H9 (cell line): ENCODE measurements at regions not wholly inside any gene's neighbourhood (a gene's known extent, or its start where the extent isn't known, plus 50 kb on each side); places are given as distances from the start of the nearest gene placed in this dataset.

Source experiments
- DNase-seq: peaks from one replicate; pipeline ENCODE4 v3.0.0-alpha.2; 2017
- H2AFZ ChIP-seq: one replicate; pipeline ENCODE4 v1.6.1; 2013; ENCODE audit warnings: mild to moderate bottlenecking, low read length, control low read depth, moderate library complexity
- H2AK5ac ChIP-seq: 2 replicates; pipeline ENCODE4 v1.6.1; 2013; ENCODE audit warnings: low read length, control low read depth, mixed read lengths; ENCODE audit not compliant: insufficient read length
- H2BK120ac ChIP-seq: one replicate; pipeline ENCODE4 v1.6.1; 2013; ENCODE audit warnings: low read depth, mild to moderate bottlenecking, low read length, control low read depth, inconsistent platforms; ENCODE audit not compliant: poor library complexity, severe bottlenecking
- H2BK12ac ChIP-seq: 2 replicates; pipeline ENCODE4 v1.6.1; 2013; ENCODE audit warnings: low read length, control low read depth, mixed read lengths, low read depth; ENCODE audit not compliant: insufficient read length
- H2BK15ac ChIP-seq: 2 replicates; pipeline ENCODE4 v1.6.1; 2013; ENCODE audit warnings: low read depth, low read length, control low read depth
- H2BK20ac ChIP-seq: one replicate; pipeline ENCODE4 v1.6.1; 2013; ENCODE audit warnings: low read depth, mild to moderate bottlenecking, low read length, control low read depth, inconsistent platforms; ENCODE audit not compliant: poor library complexity, severe bottlenecking
- H2BK5ac ChIP-seq: 2 replicates; pipeline ENCODE4 v1.6.1; 2013; ENCODE audit warnings: low read length, control low read depth, mixed read lengths; ENCODE audit not compliant: insufficient read length
- H3K14ac ChIP-seq: 2 replicates; pipeline ENCODE4 v1.6.1; 2013; ENCODE audit warnings: low read length, control low read depth; ENCODE audit not compliant: insufficient read depth
- H3K18ac ChIP-seq: 2 replicates; pipeline ENCODE4 v1.6.1; 2013; ENCODE audit warnings: low read depth, mild to moderate bottlenecking, mixed read lengths, low read length, control low read depth; ENCODE audit not compliant: insufficient read length
- H3K23ac ChIP-seq: 2 replicates; pipeline ENCODE4 v1.6.1; 2013; ENCODE audit warnings: low read length, control low read depth, mixed read lengths, low read depth; ENCODE audit not compliant: insufficient read length
- H3K23me2 ChIP-seq: 2 replicates; pipeline ENCODE4 v1.6.1; 2013; ENCODE audit warnings: low read depth, mild to moderate bottlenecking, mixed read lengths, low read length, control low read depth; ENCODE audit not compliant: insufficient read length, poor library complexity, severe bottlenecking
- H3K27ac ChIP-seq: 2 replicates; pipeline ENCODE4 v1.5.1; 2013; ENCODE audit warnings: low read length, control low read depth, mixed read lengths, low read depth; ENCODE audit not compliant: insufficient read length
- H3K27me3 ChIP-seq: 2 replicates; pipeline ENCODE4 v1.6.1; 2013; ENCODE audit warnings: low read length, control low read depth, inconsistent platforms; ENCODE audit not compliant: insufficient read depth
- H3K4ac ChIP-seq: 2 replicates; pipeline ENCODE4 v1.6.1; 2013; ENCODE audit warnings: low read depth, mild to moderate bottlenecking, control low read depth, inconsistent platforms, low read length, moderate library complexity
- H3K4me1 ChIP-seq: 2 replicates; pipeline ENCODE4 v1.6.1; 2013; ENCODE audit warnings: low read length, control low read depth, inconsistent platforms; ENCODE audit not compliant: insufficient read depth
- H3K4me2 ChIP-seq: 2 replicates; pipeline ENCODE4 v1.6.1; 2013; ENCODE audit warnings: low read length, control low read depth, mixed read lengths; ENCODE audit not compliant: insufficient read length, insufficient read depth
- H3K56ac ChIP-seq: 2 replicates; pipeline ENCODE4 v1.6.1; 2013; ENCODE audit warnings: low read depth, mild to moderate bottlenecking, mixed read lengths, low read length, control low read depth; ENCODE audit not compliant: insufficient read length
- H3K79me1 ChIP-seq: 2 replicates; pipeline ENCODE4 v1.6.1; 2013; ENCODE audit warnings: low read depth, mild to moderate bottlenecking, moderate library complexity, low read length, control low read depth, inconsistent platforms; ENCODE audit not compliant: insufficient read depth, poor library complexity, severe bottlenecking
- H3K79me2 ChIP-seq: 2 replicates; pipeline ENCODE4 v1.6.1; 2013; ENCODE audit warnings: low read length, control low read depth, inconsistent platforms; ENCODE audit not compliant: insufficient read depth
- H3K9ac ChIP-seq: 2 replicates; pipeline ENCODE4 v1.6.1; 2013; ENCODE audit warnings: low read length, control low read depth, mixed read lengths; ENCODE audit not compliant: insufficient read length; ENCODE audit errors: extremely low read depth
- H3K9me3 ChIP-seq: one replicate; pipeline ENCODE4 v1.6.1; 2013; ENCODE audit warnings: low read depth, low read length, inconsistent platforms; ENCODE audit not compliant: control insufficient read depth
- H3T11ph ChIP-seq: one replicate; pipeline ENCODE4 v1.6.1; 2013; ENCODE audit warnings: mild to moderate bottlenecking, low read length, control low read depth, inconsistent platforms
- H4K20me1 ChIP-seq: one replicate; pipeline ENCODE4 v1.6.1; 2013; ENCODE audit not compliant: control insufficient read depth, insufficient read length, insufficient read depth
- H4K5ac ChIP-seq: 2 replicates; pipeline ENCODE4 v1.6.1; 2013; ENCODE audit warnings: low read depth, mild to moderate bottlenecking, mixed read lengths, low read length, control low read depth; ENCODE audit not compliant: insufficient read length
- H4K8ac ChIP-seq: replicated peaks from 2 replicates; pipeline ENCODE4 v1.6.1; 2013; ENCODE audit warnings: low read length, control low read depth, mixed read lengths, low read depth; ENCODE audit not compliant: insufficient read length
- H4K91ac ChIP-seq: 2 replicates; pipeline ENCODE4 v1.6.1; 2013; ENCODE audit warnings: low read depth, mild to moderate bottlenecking, moderate library complexity, mixed read lengths, low read length, control low read depth; ENCODE audit not compliant: insufficient read length
- H3K27ac Mint-ChIP-seq, 3 experiments: 2 replicates in 2 of 3; 3 replicates in 1 of 3; pipeline ENCODE4 v1.8.0; 2020 to 2021; ENCODE audit warnings: mixed read lengths in 3 of 3, mild to moderate bottlenecking in 1 of 3, moderate library complexity in 1 of 3
- H3K27me3 Mint-ChIP-seq: 2 replicates; pipeline ENCODE4 v1.8.0; 2021; ENCODE audit warnings: low read depth, mild to moderate bottlenecking, moderate library complexity, mixed read lengths
- H3K36me3 Mint-ChIP-seq, 3 experiments: 2 replicates in 2 of 3; 3 replicates in 1 of 3; pipeline ENCODE4 v1.8.0; 2020 to 2021; ENCODE audit warnings: low read depth in 3 of 3, mixed read lengths in 3 of 3; ENCODE audit not compliant: insufficient read depth in 1 of 3
- H3K4me1 Mint-ChIP-seq, 2 experiments: 2 replicates each; pipeline ENCODE4 v1.8.0; 2020; ENCODE audit warnings: mixed read lengths in 2 of 2
- H3K4me3 Mint-ChIP-seq, 2 experiments: 2 replicates in 1 of 2; 3 replicates in 1 of 2; pipeline ENCODE4 v1.8.0; 2020 to 2021; ENCODE audit warnings: mild to moderate bottlenecking in 2 of 2, mixed read lengths in 2 of 2, moderate library complexity in 1 of 2
- H3K9me3 Mint-ChIP-seq, 2 experiments: 2 replicates in 1 of 2; 3 replicates in 1 of 2; pipeline ENCODE4 v1.8.0; 2020; ENCODE audit warnings: mild to moderate bottlenecking in 2 of 2, mixed read lengths in 2 of 2, moderate library complexity in 1 of 2
- CTCF ChIP-seq: fragments of 200-600 bp; sonication (generic); conservative IDR thresholded peaks from 3 replicates; pipeline ENCODE4 v1.8.0; 2021; ENCODE audit warnings: antibody characterized with exemption, mild to moderate bottlenecking

DNA sequence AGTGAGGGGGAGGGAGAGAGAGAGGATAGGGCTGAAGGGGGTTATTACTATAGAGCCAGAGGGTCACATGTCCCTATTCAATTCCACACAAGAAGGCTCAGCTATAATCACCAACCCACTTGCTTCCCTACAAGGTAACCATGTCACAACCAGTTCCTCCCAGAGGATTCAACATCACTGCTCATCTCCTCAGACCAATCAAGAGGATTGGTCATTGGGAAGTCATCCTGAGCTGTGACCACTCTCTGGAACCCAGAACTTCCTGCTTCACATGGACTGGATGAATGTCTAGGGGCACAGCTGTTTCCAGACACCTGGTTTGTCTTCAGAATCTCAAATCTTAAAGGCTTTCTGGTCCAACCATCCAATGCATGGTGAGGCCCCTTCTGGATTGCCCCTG lies 154.9 kb upstream of the SDK2 start:
- Histone ChIP-seq H2BK12ac (no peak overlapping the region), H3K79me2 (no peaks in the 10 kb centered on the region), H3K14ac (no peak overlapping the region), H3K4ac (no peak overlapping the region), H3K27ac (no peak overlapping the region), H3K4me2 (no peak overlapping the region), H3T11ph (no peak overlapping the region), H4K20me1 (no peaks in the 10 kb centered on the region), H3K23ac (no peak overlapping the region), H2BK120ac (no peak overlapping the region), H3K56ac (no peak overlapping the region), H3K18ac (no peak overlapping the region), H3K27me3 (no peaks in the 10 kb centered on the region), H2AK5ac (no peak overlapping the region), H4K8ac (no peak overlapping the region), H2BK15ac (no peak overlapping the region), H3K79me1 (no peaks in the 10 kb centered on the region), H3K9me3 (no peaks in the 10 kb centered on the region), H2AFZ (no peak overlapping the region), H3K4me1 (peaks cover 3% of the 10 kb centered on the region; the same call in 1 of the 2 replicates), H4K5ac (no peak overlapping the region), H3K9ac (no peak overlapping the region), H2BK5ac (no peak overlapping the region), H3K23me2 (no peaks in the 10 kb centered on the region), H4K91ac (no peak overlapping the region), H2BK20ac (no peak overlapping the region)
- Mint-ChIP-seq H3K9me3 (no peaks in the 10 kb centered on the region; a peak in 2 of 5 replicates), H3K27ac (no peak overlapping the region; a peak in 1 of 7 replicates), H3K36me3 (no peaks in the 10 kb centered on the region), H3K4me1 (peaks cover 13 to 14% of the 10 kb centered on the region in 2 experiments), H3K4me3 (no peak overlapping the region), H3K27me3 (peaks cover 24% of the 10 kb centered on the region)
- TF ChIP-seq CTCF = no peak
- no peak for DNase-seq
